ENCODE measurements at regions not wholly inside any gene's neighbourhood (a gene's known extent, or its start where the extent isn't known, plus 50 kb on each side); places are given as distances from the start of the nearest gene placed in this dataset.

GRCh38 chr4:4776934-4777333 is 82.5 kb upstream of the MSX1 start:
- TF ChIP-seq GATA2 (CRISPR knock-in tag; IDR thresholded peaks at IDR 0.05) (no peak), TCF12 (IDR thresholded peaks at IDR 0.05) (no peak)
- H3K79me2 ChIP-seq (ENCODE audit: insufficient read depth): no peaks in the 10 kb centered on the region
- no peak overlapping the region for H2AFZ ChIP-seq (ENCODE audit: low read depth)
- no peaks in the 10 kb centered on the region for H3F3A ChIP-seq (replicated peaks; ENCODE audit: insufficient read depth)
- WGBS (ENCODE audit: low lambda C conversion rate): 83% methylated on average over 1 of the region's 7 CpGs
- no peaks in the 10 kb centered on the region for H3K9me3 ChIP-seq
- H3K4me1 ChIP-seq (ENCODE audit: control insufficient read depth in 1 of 2, insufficient read depth in 2 of 2, low read depth in 1 of 2, low read length in 1 of 2): peaks cover 0 to 17% of the 10 kb centered on the region in 2 experiments; a peak in 2 of 4 replicates
- ChIA-PET CTCF (interaction anchor here (1.1 to 1.2 kb wide), 2 partner anchors 85 to 87 kb away, joined by 3 to 4 read pairs; no protein-coding TSS in a partner anchor), POLR2A (no interaction called here)
- H3K4me2 ChIP-seq: no peak overlapping the region
- DNase-seq: no peak
- H3K9me2 ChIP-seq: no peaks in the 10 kb centered on the region
- H3K36me3 ChIP-seq (replicated peaks in 1 of 2; ENCODE audit: control insufficient read depth in 1 of 2, insufficient read depth in 2 of 2, low read length in 1 of 2): no peaks in the 10 kb centered on the region
- H3K9ac ChIP-seq: no peak overlapping the region
- H4K20me1 ChIP-seq (ENCODE audit: insufficient read depth): no peaks in the 10 kb centered on the region
- no peak overlapping the region for H3K27ac ChIP-seq (ENCODE audit: low read depth in 2 of 2, low read length in 1 of 2)
- H3K27me3 ChIP-seq (ENCODE audit: insufficient read depth): no peaks in the 10 kb centered on the region
- H3K4me3 ChIP-seq (ENCODE audit: low read depth in 2 of 2, low read length in 1 of 2): no peak overlapping the region

GRCh38 chr4:4776335-4776734 is 83.1 kb upstream of the MSX1 start:
- H4K20me1 ChIP-seq (ENCODE audit: insufficient read depth): no peaks in the 10 kb centered on the region
- ChIA-PET POLR2A (no interaction called here), CTCF (interaction anchor here (1.1 to 1.2 kb wide), 2 partner anchors 85 to 88 kb away, joined by 3 to 4 read pairs; no protein-coding TSS in a partner anchor)
- no peaks in the 10 kb centered on the region for H3K9me2 ChIP-seq
- H3K27me3 ChIP-seq (ENCODE audit: insufficient read depth): no peaks in the 10 kb centered on the region
- H3K27ac ChIP-seq (ENCODE audit: low read depth in 2 of 2, low read length in 1 of 2): no peak overlapping the region
- 66% methylated on average over 9 of the region's 9 CpGs for WGBS (ENCODE audit: low lambda C conversion rate)
- no peak overlapping the region for H2AFZ ChIP-seq (ENCODE audit: low read depth)
- no peak overlapping the region for H3K9ac ChIP-seq
- no peaks in the 10 kb centered on the region for H3K79me2 ChIP-seq (ENCODE audit: insufficient read depth)
- no peak overlapping the region for H3K4me2 ChIP-seq
- no peaks in the 10 kb centered on the region for H3F3A ChIP-seq (replicated peaks; ENCODE audit: insufficient read depth)
- H3K9me3 ChIP-seq: no peaks in the 10 kb centered on the region
- TF ChIP-seq TAF1 (IDR thresholded peaks at IDR 0.05; ENCODE audit: borderline replicate concordance, low read depth, low read length): no peak
- no peak for TF ChIP-seq PBX3 (IDR thresholded peaks at IDR 0.05)
- TF ChIP-seq SMC3 (IDR thresholded peaks at IDR 0.05; ENCODE audit: low read depth, low read length): no peak
- TF ChIP-seq TCF12 (IDR thresholded peaks at IDR 0.05): no peak
- no peak for TF ChIP-seq CHD2 (IDR thresholded peaks at IDR 0.05; ENCODE audit: low read length, partially characterized antibody)
- TF ChIP-seq GATA2 (CRISPR knock-in tag; IDR thresholded peaks at IDR 0.05): no peak
- H3K36me3 ChIP-seq (replicated peaks in 1 of 2; ENCODE audit: control insufficient read depth in 1 of 2, insufficient read depth in 2 of 2, low read length in 1 of 2): no peaks in the 10 kb centered on the region
- DNase-seq: no peak
- peaks cover 0 to 11% of the 10 kb centered on the region in 2 experiments; a peak in 2 of 4 replicates for H3K4me1 ChIP-seq (ENCODE audit: control insufficient read depth in 1 of 2, insufficient read depth in 2 of 2, low read depth in 1 of 2, low read length in 1 of 2)
- H3K4me3 ChIP-seq (ENCODE audit: low read depth in 2 of 2, low read length in 1 of 2): no peak overlapping the region

GRCh38 chr4:4775493-4776004 is 83.9 kb upstream of the MSX1 start:
- no peak overlapping the region for H3K9ac ChIP-seq
- CTCF ChIA-PET: interaction anchor here (1.1 to 1.3 kb wide), 4 partner anchors 9 to 98 kb away, joined by 3 to 6 read pairs (median 4); no protein-coding TSS in a partner anchor
- peaks cover 0 to 7% of the 10 kb centered on the region in 2 experiments; a peak in 2 of 4 replicates for H3K4me1 ChIP-seq (ENCODE audit: control insufficient read depth in 1 of 2, insufficient read depth in 2 of 2, low read depth in 1 of 2, low read length in 1 of 2)
- H3F3A ChIP-seq (replicated peaks; ENCODE audit: insufficient read depth): no peaks in the 10 kb centered on the region
- H3K9me3 ChIP-seq: no peaks in the 10 kb centered on the region
- no peak overlapping the region for H3K4me3 ChIP-seq (ENCODE audit: low read depth in 2 of 2, low read length in 1 of 2)
- H3K27ac ChIP-seq (ENCODE audit: low read depth in 2 of 2, low read length in 1 of 2): no peak overlapping the region
- H3K9me2 ChIP-seq: no peaks in the 10 kb centered on the region
- no peak for DNase-seq
- H2AFZ ChIP-seq (ENCODE audit: low read depth): no peak overlapping the region
- no peaks in the 10 kb centered on the region for H4K20me1 ChIP-seq (ENCODE audit: insufficient read depth)
- no peak overlapping the region for H3K4me2 ChIP-seq
- TF ChIP-seq SIN3A (IDR thresholded peaks at IDR 0.05; ENCODE audit: borderline replicate concordance, low read depth, low read length): no peak
- POLR2A ChIA-PET: interaction anchor here (0.6 kb wide), 1 partner anchor 12 kb away, joined by 3 read pairs; no protein-coding TSS in a partner anchor
- no peaks in the 10 kb centered on the region for H3K79me2 ChIP-seq (ENCODE audit: insufficient read depth)
- no peaks in the 10 kb centered on the region for H3K27me3 ChIP-seq (ENCODE audit: insufficient read depth)
- WGBS (ENCODE audit: low lambda C conversion rate): 85% methylated on average over 10 of the region's 10 CpGs
- no peaks in the 10 kb centered on the region for H3K36me3 ChIP-seq (replicated peaks in 1 of 2; ENCODE audit: control insufficient read depth in 1 of 2, insufficient read depth in 2 of 2, low read length in 1 of 2)

Measured in SK-N-SH (cell line).